Stomach (tissue), 4 donors: ENCODE measurements at regions not wholly inside any gene's neighbourhood (a gene's known extent, or its start where the extent isn't known, plus 50 kb on each side); places are given as distances from the start of the nearest gene placed in this dataset.

Experiments
- CTCF ChIP-seq, 7 experiments: fragments of 450-650 bp in 4 of 7; fragments of 200-600 bp in 3 of 7; sonication (generic) in 3 of 7; IDR thresholded peaks; one replicate each; pipeline ENCODE4 v1.5.1; 2016 to 2019; ENCODE audit warnings: antibody characterized with exemption in 7 of 7, control low read depth in 2 of 7, mild to moderate bottlenecking in 1 of 7
- POLR2A ChIP-seq, 4 donors: fragments of 450-650 bp; IDR thresholded peaks; one replicate each; pipeline ENCODE4 v1.6.1; 2016; ENCODE audit warnings: antibody characterized with exemption in 4 of 4, control low read depth in 2 of 4, mild to moderate bottlenecking in 1 of 4, moderate library complexity in 1 of 4
- POLR2AphosphoS5 ChIP-seq, 3 donors: sonication (generic); formaldehyde crosslinking; IDR thresholded peaks; one replicate each; pipeline ENCODE4 v1.6.1; 2016; ENCODE audit warnings: antibody characterized with exemption in 3 of 3

GRCh38 chr3:106097817-106098435 lies 229.1 kb upstream of the CBLB start:
- TF ChIP-seq CTCF (IDR thresholded peaks at IDR 0.05) (no peak), POLR2A (IDR thresholded peaks at IDR 0.05) (no peak), POLR2AphosphoS5 (IDR thresholded peaks at IDR 0.05) (no peak)
